ENCODE measurements at regions not wholly inside any gene's neighbourhood (a gene's known extent, or its start where the extent isn't known, plus 50 kb on each side); places are given as distances from the start of the nearest gene placed in this dataset.

GRCh38 chr5:164439799-164440198 is 934.4 kb downstream of the MAT2B start:
- Histone ChIP-seq H3K79me2 (no peaks in the 10 kb centered on the region), H3K36me3 (replicated peaks; ENCODE audit: insufficient read depth, low read depth) (no peaks in the 10 kb centered on the region), H3K9me2 (replicated peaks; ENCODE audit: insufficient read depth) (no peaks in the 10 kb centered on the region), H3K4me3 (no peak overlapping the region), H4K20me1 (ENCODE audit: insufficient read depth, poor library complexity, severe bottlenecking) (no peaks in the 10 kb centered on the region), H3K9me3 (ENCODE audit: low read depth) (no peaks in the 10 kb centered on the region), H3K4me1 (ENCODE audit: insufficient read depth) (no peaks in the 10 kb centered on the region), H3K27me3 (no peaks in the 10 kb centered on the region), H3K27ac (no peak overlapping the region), H2AFZ (no peak overlapping the region), H3K4me2 (no peak overlapping the region)
- TF ChIP-seq EZH2 (IDR thresholded peaks at IDR 0.05; ENCODE audit: borderline replicate concordance) (no peak), EZH2phosphoT487 (IDR thresholded peaks at IDR 0.05; ENCODE audit: low read depth, severe bottlenecking, unreplicated experiment) (no peak), CTCF (IDR thresholded peaks at IDR 0.05; ENCODE audit: poor library complexity) (no peak)
- DNase-seq (ENCODE audit: low spot score) = no peak
- 94% methylated on average over 1 of the region's 1 CpG for WGBS (ENCODE audit: low lambda C conversion rate, missing lambda C conversion rate)

GRCh38 chr5:164449460-164449859 is 944.0 kb downstream of the MAT2B start:
- Histone ChIP-seq H3K4me2 (no peak overlapping the region), H3K79me2 (no peaks in the 10 kb centered on the region), H3K9me3 (ENCODE audit: low read depth) (no peaks in the 10 kb centered on the region), H3K27ac (no peak overlapping the region), H4K20me1 (ENCODE audit: insufficient read depth, poor library complexity, severe bottlenecking) (no peaks in the 10 kb centered on the region), H3K4me1 (ENCODE audit: insufficient read depth) (no peaks in the 10 kb centered on the region), H3K9me2 (replicated peaks; ENCODE audit: insufficient read depth) (no peaks in the 10 kb centered on the region), H2AFZ (no peak overlapping the region), H3K4me3 (no peak overlapping the region), H3K36me3 (replicated peaks; ENCODE audit: insufficient read depth, low read depth) (no peaks in the 10 kb centered on the region), H3K27me3 (no peaks in the 10 kb centered on the region)
- 80% methylated on average over 1 of the region's 1 CpG for WGBS (ENCODE audit: low lambda C conversion rate, missing lambda C conversion rate)
- no peak for DNase-seq (ENCODE audit: low spot score)
- TF ChIP-seq EZH2phosphoT487 (IDR thresholded peaks at IDR 0.05; ENCODE audit: low read depth, severe bottlenecking, unreplicated experiment) = no peak

- no peak overlapping the region for H2AFZ ChIP-seq
- H4K20me1 ChIP-seq (ENCODE audit: insufficient read depth, poor library complexity, severe bottlenecking) = no peaks in the 10 kb centered on the region
- H3K9me2 ChIP-seq (replicated peaks; ENCODE audit: insufficient read depth) = no peaks in the 10 kb centered on the region
- no peak overlapping the region for H3K4me2 ChIP-seq
- H3K27ac ChIP-seq = no peak overlapping the region
- H3K27me3 ChIP-seq = no peaks in the 10 kb centered on the region
- H3K4me1 ChIP-seq (ENCODE audit: insufficient read depth) = no peaks in the 10 kb centered on the region
- no peaks in the 10 kb centered on the region for H3K9me3 ChIP-seq (ENCODE audit: low read depth)
- no peak for DNase-seq (ENCODE audit: low spot score)
- TF ChIP-seq EZH2phosphoT487 (IDR thresholded peaks at IDR 0.05; ENCODE audit: low read depth, severe bottlenecking, unreplicated experiment) = no peak
- TF ChIP-seq EZH2 (IDR thresholded peaks at IDR 0.05; ENCODE audit: borderline replicate concordance) = no peak
- TF ChIP-seq CTCF (IDR thresholded peaks at IDR 0.05; ENCODE audit: poor library complexity) = no peak
- H3K79me2 ChIP-seq = no peaks in the 10 kb centered on the region
- no peak overlapping the region for H3K4me3 ChIP-seq
- H3K36me3 ChIP-seq (replicated peaks; ENCODE audit: insufficient read depth, low read depth) = no peaks in the 10 kb centered on the region
These were observed 960.6 kb downstream of the MAT2B start for GRCh38 chr5:164466033-164466432.

- Histone ChIP-seq H3K4me2 (no peak overlapping the region), H3K36me3 (replicated peaks; ENCODE audit: insufficient read depth, low read depth) (no peaks in the 10 kb centered on the region), H3K9me2 (replicated peaks; ENCODE audit: insufficient read depth) (no peaks in the 10 kb centered on the region), H3K27ac (no peak overlapping the region), H4K20me1 (ENCODE audit: insufficient read depth, poor library complexity, severe bottlenecking) (no peaks in the 10 kb centered on the region), H3K79me2 (no peaks in the 10 kb centered on the region), H3K4me3 (no peak overlapping the region), H2AFZ (no peak overlapping the region), H3K27me3 (no peaks in the 10 kb centered on the region), H3K9me3 (ENCODE audit: low read depth) (no peaks in the 10 kb centered on the region), H3K4me1 (ENCODE audit: insufficient read depth) (no peaks in the 10 kb centered on the region)
- no peak for TF ChIP-seq EZH2phosphoT487 (IDR thresholded peaks at IDR 0.05; ENCODE audit: low read depth, severe bottlenecking, unreplicated experiment)
- no peak for DNase-seq (ENCODE audit: low spot score)
- 55% methylated on average over 1 of the region's 1 CpG for WGBS (ENCODE audit: low lambda C conversion rate, missing lambda C conversion rate)
These were observed 964.9 kb downstream of the MAT2B start for GRCh38 chr5:164470312-164470711.

All from hepatocyte (in vitro differentiated cells).